Stimulated activated CD4-positive, alpha-beta T cell treated with anti-CD3 and anti-CD28 coated beads, Interleukin-1b, Interleukin-23, amount 100 ng/mL, for 4 hours (primary cell): ENCODE measurements at regions not wholly inside any gene's neighbourhood (a gene's known extent, or its start where the extent isn't known, plus 50 kb on each side); places are given as distances from the start of the nearest gene placed in this dataset.

Source experiments
- DNase-seq, 2 donors: peaks; one replicate each; pipeline ENCODE4 v3.0.0-alpha.2; 2020; ENCODE audit warnings: low read depth in 2 of 2

DNA sequence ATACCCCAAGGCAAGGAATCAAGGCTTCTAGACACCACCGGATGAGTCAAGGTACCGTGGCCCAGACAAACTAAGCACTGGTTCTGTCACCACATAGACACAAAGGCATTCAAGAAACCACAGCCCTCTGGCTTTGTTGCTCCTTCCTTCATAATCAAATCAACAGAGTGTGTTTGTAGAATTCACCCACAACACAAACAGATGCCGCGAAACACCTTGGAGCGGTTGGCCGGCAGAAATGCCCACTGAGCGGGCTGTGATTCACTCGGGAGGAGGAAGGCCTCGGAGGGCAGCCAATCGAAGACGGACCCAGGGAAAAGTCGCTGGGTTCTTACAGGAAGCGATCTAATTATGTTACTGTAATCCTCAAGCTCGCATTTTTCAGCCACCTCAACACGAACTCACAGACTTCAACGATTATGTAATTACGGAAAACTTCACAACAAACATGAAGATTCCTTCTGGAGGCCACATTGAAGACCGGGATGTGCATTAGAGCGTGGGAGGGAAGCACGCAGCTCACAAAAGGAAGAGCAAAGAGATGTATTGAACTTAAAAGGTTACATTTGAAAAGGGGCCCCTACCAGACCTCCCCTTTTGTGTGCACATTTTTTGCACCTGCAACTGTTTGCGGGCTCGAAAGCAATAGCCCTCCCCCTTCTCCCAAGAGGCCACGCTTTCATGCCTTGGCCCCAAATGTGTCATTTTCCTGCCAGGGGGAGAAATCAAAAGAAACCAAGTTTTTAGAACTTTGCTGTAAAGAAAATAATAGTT, 184.7 kb upstream of the PREP start:
- peak in 1 of 2 donors; percentile 26 for DNase-seq

DNA sequence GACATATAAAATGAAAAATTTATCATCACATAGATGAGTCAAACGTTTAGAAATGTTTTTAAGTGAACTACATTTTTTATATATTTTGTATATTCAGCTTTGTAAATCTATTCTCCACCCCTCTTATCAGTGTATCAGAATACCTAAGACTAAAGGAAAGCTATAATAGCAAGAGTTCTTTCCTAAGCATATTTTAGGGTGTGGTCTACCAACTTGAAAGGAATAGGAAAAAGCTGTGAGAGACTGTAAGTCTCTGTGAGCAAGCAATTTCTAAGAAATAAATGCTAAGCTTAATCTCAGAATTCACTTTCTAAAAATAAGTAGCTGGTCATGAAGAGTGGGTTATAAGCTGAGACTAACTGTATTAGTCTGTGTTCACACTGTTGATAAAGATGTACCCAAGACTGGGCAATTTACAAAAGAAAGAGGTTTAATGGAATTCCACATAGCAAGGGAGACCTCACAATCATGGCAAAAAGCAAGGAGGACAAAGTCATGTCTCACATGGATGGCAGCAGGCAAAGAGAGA, 175.4 kb upstream of the PREP start:
- no peak for DNase-seq

DNA sequence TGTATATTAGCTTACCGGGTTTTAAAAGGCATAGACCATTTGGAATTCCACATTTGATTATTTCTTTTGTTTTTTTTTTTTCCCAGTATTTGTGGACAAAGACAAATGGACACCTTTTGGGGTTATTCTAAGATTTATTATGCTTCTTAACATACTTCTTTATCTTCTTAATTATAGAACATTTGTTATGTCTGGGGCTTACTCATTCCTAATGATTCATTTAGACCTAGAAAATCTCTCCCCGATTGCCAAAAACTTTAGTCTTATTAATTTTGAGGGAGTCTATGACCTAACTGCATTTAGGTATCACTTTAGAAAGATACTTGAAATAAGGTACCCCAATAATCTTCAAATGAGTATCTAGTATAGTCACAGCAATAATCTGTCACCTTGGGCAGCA, 170.7 kb upstream of the PREP start:
- DNase-seq: no peak

DNA sequence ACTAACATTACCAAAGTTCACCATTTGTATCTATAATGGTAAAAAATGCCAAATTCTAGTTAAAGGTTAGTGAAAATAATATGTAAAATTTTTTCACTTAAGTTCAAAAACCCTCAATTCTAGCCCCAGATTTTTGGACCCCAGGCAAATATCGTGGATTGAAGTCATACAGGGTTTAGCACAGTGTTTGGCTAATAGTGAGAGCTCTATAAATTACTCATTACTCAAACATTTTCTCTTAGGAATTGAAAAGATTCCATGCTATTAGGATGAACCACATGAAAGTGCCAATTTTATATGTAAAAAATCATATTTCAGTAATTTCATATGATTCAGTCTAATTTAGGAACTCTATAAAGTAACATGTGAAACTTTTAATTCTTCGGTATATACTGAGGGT, 170.3 kb upstream of the PREP start:
- DNase-seq: no peak

DNA sequence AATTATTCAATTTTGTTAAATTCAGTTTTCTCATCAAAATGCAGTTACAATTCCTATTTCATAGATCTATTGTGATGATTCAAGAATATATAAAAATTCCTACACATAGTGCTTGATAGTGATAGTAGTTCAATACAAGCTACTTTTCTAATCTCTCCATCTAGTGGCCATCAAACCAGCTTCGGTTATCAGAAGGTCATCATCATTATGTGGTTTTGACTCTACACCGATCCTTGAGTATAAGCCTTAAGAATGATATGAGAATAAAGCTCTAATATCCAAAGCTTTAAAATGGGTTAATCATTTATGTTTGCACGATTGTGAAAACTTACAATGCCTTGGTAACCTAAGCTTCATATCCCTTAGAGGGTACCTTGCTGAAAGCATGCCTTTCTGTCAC, 167.5 kb upstream of the PREP start:
- no peak for DNase-seq

DNA sequence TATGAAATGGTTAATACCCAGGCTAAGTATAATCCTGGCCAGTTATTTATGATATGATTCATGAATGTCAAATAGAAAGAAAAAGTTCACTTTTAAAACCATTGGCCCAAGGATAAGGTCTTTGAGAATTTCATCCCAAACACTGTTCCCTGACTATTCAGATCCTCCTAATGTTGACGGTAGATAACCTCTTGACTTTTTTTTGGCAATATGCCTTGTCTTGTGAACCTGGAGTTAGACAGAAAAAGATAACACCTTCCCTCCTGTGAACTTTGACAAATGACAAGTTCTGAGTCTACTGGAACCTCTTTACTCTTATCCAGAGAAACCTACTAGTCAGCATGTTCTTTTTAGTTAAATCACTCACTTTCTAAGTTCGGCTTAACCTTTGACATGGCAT, 166.8 kb upstream of the PREP start:
- DNase-seq: no peak

DNA sequence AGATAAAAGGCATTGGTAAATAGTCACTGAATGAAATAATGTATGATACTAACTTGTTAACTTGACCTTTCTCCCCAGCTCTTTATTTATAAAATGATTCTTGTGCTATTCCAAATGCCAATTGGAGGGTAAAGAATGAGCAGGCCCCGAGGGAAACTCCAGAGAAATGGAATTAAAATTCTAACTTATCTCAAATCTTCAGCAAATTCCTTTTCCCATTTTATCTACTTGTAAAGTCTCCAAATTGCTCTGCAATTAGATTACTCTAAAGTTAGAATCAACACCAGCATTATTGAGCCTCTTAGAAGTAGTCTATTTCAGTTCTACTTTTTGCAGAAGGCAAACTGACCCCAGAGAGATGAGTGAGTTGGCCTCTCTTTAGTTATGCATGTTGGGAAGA, 165.9 kb upstream of the PREP start:
- DNase-seq: no peak

DNA sequence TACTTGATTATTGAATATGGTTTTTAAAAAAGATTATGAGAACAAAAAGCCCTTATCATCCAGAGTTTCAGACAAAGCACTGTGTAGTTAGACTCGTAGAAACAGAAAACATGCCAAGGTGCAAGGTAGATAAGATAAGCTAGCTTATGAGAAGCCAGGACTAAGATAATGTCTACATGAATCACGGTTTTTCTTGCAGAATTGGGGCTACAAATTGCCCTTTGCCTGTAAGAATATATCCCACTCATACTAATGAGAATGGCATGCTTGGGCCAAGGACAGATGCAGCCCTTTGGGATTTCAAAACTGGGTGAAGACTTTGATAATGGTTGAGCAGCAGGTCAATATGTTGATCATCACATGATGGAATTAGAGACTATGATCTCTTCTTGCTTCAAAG, 165.3 kb upstream of the PREP start:
- no peak for DNase-seq

DNA sequence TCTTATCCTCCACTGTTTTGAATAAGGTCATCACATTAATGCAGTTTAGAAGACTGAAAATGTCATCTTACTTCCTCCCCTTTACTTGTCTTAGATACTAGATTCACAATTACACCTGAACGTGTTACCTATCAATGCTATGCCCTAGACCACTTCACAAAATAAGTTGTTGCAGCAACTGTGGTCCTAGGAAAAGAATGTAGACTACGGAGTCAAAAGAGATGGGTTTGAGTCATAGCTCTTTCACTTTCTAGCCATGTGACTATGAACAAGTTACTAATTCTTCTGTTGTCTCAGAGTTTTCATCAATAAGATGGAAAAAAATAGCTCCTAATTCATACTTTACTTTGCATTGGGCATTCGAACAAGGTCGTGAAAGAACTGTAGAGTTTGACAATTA, 164.3 kb upstream of the PREP start:
- DNase-seq: no peak

DNA sequence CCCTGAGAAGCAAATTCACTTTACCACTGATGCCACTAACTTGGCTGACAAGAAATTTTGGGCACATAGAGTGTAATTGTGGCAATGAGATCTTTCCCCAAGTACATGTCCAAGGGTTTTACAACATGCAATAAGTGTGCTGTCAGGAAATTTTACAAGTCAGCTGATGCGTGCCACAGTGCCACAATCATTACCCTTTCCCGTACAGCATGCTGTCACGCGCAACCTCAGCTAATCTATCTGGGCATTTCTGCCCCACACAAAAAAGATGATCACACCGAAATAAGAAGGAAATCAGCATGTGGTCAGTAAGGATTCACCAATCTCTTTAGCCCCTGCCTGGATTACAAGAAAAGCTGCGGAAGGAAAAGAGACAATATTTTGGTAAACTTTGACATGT, 163.6 kb upstream of the PREP start:
- DNase-seq: no peak

DNA sequence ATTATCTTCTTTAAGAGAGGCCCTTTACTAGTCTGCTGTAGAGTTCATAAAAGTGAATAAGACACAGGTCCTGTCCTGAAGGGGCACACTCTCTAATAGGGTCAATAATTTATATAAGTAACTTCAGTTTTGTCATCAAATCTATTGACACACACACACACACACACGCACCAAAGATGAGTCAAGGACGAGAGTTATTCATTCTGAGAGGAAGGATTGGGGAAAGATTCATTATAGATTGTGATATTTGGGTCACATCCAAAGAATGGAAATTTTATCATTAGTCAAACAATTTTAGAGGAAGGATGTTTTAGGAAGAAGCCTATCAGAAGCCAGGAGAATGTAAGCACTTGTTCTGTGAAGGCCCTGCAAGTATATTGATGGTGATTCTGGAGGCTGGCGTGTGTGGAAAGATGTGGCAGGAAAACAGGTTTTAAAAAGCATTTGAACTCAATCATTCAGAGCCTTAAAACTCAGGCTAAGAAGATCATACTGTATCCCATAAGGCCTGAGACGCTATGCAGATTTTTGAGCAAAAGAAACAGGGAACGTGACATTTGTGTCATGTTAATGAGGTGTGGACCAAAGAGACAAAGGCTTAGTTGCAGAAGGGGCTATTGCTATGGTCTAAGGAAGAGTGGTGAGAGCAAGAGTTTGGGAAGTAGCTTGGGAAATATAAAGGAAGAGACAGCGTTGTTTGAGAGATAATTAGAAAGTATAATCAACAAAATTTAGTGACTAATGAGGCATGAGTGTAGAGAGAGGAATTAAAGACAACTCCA, 161.4 kb upstream of the PREP start:
- DNase-seq: no peak

DNA sequence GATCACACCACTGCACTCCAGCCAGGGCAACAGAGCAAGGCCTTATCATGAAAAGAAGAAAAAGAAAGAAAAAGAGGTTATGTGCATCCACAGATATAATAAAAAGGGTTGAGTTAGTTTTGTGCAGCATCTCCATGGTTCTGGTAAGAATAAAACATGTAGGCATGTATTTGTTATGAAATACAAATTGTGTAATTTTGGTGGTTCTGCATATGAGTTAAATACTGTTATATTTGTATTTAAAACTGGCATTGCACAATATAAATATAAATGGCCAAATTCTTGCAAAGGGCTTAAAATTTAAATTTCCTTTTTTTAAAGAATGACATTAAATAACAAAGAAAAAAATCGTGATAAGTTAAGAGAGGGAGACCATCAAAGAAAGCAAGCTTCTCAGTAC, 159.1 kb upstream of the PREP start:
- DNase-seq: no peak

DNA sequence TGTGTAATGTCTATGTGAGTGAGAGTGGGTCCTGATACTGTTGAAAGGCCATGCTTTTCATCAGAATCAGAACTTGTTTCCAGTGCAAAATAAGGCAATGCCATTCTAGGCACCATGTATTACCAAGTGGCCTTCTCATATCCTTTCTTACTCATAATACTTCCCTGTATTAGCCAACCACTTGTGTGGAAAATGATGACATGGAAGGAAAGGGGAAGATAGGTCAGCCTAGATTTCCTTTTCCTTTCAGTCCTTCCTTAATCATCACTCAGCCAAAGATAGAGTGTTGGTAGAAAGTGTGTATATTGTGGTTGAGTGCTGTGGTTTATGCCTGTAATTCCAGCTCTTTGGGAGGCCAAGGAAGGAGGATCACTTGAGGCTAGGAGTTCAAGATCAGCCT, 158.6 kb upstream of the PREP start:
- DNase-seq: no peak

DNA sequence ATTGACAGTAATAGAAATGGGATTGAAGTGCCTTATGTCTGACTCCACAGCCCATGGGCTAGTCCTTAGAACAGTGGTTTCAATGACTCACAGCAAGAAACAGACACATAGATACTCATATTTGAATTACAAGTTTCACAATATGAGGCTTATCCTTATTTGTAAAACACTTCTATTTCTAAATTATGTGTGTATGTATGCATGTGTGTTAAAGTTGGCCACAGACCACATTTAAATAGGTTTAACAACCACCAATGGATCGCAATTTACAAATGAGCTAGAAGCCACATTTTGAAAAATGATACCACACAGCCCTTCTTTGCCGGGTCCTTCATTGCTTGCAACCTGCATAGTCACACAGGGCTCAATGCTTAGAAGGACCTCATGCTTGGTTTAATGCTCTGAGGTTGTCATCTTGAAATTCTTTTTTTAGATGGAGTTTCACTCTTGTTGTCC, 157.8 kb upstream of the PREP start:
- no peak for DNase-seq

DNA sequence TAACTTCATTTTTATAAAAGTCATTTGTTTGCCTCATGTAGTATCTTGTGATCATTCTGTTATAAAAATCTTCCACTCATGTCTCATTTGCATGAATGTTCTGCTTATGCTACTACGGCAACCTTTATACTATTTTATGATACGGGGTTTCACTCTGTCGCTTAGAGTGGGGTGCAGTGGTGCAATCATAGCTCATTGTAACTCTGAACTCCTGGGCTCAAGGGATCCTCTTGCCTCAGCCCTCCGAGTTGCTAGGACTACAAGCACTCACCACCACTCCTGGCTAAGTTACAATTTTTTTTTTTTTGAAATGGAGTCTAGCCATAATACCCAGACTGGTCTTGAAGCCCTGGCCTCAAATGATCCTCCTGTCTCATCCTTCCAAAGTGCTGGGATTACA, 154.4 kb upstream of the PREP start:
- no peak for DNase-seq

DNA sequence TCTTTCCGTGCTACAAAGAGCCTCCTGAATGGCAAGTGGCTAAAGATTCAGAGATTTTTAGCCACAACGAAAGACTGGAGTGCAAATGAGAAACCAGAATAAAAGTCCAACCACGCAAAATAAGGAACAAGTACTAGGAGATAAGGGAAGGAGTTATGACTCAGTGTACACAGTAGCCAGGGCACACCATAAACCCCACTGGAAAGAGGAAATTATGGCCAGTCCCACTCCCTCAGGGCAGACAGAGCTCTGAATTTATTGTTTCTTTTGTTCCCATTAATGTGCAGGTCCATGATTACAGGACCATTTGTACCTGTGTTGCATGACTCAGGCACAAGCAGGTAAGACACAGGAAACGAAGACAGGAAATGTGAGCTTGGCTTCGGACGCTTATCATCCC, 150.3 kb upstream of the PREP start:
- DNase-seq: no peak

DNA sequence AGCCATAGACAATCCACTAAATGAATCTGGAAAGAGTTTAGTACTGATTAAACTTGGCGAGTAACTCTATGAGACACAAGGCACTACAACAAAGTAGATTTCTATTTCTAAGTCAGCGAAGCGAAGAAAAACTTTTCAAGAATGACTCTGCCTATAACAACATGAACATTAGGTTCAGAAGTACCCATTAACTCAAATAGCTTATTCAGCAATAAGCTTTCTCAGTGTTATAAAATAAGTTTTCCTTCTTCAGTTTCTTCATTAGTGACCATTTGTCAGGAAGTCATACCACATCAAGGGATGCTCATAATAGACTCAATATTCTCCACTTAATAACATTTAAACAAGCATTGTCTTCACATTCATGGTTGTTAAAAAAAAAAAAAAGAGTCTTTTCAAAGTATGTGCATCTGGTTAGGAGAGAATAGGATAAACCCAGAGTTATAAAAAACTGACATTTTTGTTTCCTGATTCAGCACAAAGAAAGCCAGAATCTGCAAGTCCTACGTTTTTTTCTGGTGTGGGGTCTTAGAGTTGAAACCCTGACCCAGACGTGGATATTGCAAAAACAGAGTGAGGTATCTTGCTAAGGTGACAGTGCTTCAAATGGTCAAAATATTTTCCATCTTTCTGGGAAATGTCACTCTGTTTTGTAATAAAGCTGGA, 148.2 kb upstream of the PREP start:
- no peak for DNase-seq

DNA sequence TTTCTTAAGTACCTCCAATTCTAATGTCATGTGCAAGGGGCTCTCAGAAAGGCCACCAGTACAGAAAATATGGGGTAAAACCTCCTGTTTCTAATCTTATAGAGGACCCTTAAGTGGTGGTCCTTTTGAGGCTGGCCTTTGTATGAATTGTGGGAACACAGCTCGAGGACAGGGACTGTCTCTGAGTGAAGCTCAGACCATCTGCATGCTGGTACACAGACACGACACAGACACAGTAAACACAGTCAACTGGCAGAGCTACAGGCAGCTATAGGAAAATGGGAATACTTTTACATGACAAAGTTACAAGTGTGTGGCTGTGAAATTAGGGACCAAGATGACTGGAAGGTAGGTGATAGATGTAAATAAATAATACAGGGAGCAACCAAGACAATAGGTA, 143.9 kb upstream of the PREP start:
- no peak for DNase-seq

DNA sequence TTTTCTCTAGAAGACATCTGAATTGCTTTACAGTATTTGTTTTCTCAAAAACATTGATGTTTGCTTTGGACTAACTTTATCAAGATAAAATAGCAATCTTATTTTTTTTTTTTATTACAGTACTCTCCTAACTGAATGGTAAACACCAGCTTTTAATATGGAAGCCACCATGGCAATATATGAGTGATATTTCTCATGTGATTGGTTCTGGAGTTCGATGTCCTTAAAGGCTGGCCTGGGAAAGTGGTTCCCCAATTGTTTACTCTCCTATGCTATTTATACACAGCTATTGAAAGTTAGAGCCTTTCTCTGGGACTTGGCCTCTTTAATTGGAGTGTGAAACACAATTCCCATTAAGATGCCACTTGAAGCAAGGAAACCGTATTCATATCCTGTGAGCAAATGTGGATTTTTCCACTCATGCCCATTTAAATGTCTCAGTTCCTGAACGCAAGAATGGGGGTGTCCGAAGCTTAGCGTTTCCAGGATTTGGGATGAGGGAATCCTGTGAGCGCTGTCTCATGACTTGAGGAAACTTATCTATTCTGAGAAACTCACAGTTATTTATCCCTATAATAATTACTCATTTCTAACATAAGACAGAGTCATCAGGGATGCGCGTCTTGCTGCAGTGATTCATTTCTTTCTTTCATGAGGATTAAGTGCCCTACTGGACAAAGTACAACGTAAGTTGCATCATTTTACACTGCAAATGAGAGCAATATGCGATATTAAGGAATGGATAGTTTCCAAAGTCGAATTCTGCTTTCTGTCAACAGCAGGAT, 143.3 kb upstream of the PREP start:
- no peak for DNase-seq

DNA sequence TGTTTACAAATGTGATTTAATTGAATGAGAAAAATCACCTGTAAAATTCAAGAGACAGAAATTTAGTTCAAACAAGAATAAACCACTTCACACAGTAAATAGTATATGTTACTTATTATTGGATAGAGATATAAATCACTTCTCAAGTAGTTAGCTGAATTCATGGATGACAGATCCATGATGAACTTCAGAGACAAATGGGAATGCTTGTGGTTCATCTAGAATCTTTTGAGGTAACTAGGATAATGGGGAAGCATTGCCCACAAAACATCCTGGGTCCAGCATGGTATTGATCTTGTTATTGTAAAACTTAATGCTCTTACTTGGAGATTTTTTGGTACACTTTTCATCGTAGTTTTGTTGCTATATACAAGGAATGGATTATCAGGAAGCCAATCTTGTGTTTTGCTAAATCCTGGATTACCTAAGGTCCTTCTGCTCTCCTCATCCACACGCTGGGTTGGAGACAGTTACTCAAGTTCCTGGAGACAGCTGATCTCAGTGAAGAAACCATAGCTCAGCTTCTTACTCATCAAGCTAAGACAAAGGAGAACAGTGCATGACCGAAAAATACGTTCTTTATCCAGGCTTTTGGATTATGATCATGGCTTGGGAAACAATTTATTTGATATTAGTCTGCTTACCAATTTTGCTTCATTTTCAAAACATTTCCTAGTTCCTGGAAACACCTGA, 142.5 kb upstream of the PREP start:
- DNase-seq: no peak

DNA sequence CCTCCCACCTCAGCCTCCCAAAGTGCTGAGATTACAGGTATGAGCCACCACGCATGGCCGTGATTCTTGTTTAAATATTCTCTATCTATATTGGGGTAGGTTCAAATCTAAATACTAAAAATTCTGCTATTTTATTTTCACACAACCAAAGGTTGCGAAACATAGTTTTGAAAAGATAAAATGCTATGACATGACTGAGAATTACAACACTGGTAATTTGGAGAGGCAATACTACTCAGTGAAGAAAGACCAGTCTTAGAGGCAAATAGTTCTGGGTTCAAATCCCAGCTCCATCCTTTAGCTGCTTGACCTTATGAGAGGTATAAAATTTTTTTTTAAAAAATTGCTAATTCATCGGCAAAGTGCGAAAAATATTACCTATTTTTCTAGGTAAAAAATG, 137.0 kb upstream of the PREP start:
- no peak for DNase-seq
